ENCODE measurements at regions not wholly inside any gene's neighbourhood (a gene's known extent, or its start where the extent isn't known, plus 50 kb on each side); places are given as distances from the start of the nearest gene placed in this dataset.

DNA sequence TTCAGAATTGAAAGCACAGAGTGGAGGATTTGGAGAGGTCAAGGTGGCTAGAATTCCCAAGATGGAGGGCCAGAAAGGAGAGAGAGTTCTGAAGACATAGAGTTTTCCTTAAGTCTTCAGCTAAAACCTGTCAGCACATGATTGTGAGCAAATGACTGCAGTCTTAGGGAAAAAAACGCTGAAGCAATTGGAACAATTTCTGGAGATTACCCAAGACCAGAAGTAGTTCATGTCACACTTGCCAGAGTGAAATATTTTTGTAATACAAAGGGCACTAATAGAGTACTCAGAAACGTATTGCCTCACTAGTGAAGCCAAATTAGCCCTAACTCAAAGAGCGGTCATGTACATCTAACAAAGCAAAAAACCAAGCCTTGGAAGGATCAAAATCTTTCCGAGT lies 541.3 kb upstream of the MARCKS start:
- no peaks in the 10 kb centered on the region for H3K27me3 Mint-ChIP-seq
- H3K27ac Mint-ChIP-seq (ENCODE audit: low read depth): no peak overlapping the region
- no peak overlapping the region for H3K4me3 Mint-ChIP-seq
- DNase-seq (ENCODE audit: low spot score in 2 of 2) (no peak), ATAC-seq (replicated peaks; ENCODE audit: extremely low read depth, poor library complexity, severe bottlenecking) (no peak)
- H3K36me3 Mint-ChIP-seq (ENCODE audit: insufficient read depth): no peaks in the 10 kb centered on the region
- H3K9me3 Mint-ChIP-seq: peaks cover 14% of the 10 kb centered on the region
- H3K4me1 Mint-ChIP-seq: no peaks in the 10 kb centered on the region

DNA sequence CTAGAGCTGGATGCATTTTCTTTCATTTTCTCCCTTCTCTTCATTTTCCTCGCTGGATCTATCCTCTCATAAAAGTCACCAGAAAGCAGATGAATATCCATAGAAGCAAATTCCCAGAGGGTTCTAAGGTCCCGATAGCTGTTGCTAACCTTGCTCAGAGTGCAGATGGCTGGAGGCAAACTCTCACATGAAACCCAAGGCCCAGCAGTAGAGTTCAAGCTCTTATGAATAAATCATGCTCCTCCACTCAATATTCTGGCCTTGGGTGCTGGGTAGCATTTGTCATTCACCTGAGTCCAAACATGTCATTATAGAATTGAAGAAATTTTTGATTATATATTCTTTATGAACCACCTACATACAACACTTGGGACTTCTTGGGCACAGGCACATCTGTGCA lies 539.7 kb upstream of the MARCKS start:
- no peaks in the 10 kb centered on the region for H3K27me3 Mint-ChIP-seq
- peaks cover 17% of the 10 kb centered on the region for H3K9me3 Mint-ChIP-seq
- no peaks in the 10 kb centered on the region for H3K36me3 Mint-ChIP-seq (ENCODE audit: insufficient read depth)
- no peak for DNase-seq (ENCODE audit: low spot score in 2 of 2)
- H3K4me1 Mint-ChIP-seq: no peaks in the 10 kb centered on the region
- no peak overlapping the region for H3K27ac Mint-ChIP-seq (ENCODE audit: low read depth)
- H3K4me3 Mint-ChIP-seq: no peak overlapping the region
- ATAC-seq (replicated peaks; ENCODE audit: extremely low read depth, poor library complexity, severe bottlenecking): no peak

GRCh38 chr6:113317891-113318574 lies 539.1 kb upstream of the MARCKS start:
- Mint-ChIP-seq H3K4me1 (no peaks in the 10 kb centered on the region), H3K27me3 (no peaks in the 10 kb centered on the region), H3K27ac (ENCODE audit: low read depth) (no peak overlapping the region), H3K4me3 (no peak overlapping the region), H3K36me3 (ENCODE audit: insufficient read depth) (no peaks in the 10 kb centered on the region), H3K9me3 (peaks cover 20% of the 10 kb centered on the region)
- ATAC-seq (replicated peaks; ENCODE audit: extremely low read depth, poor library complexity, severe bottlenecking) (no peak), DNase-seq (ENCODE audit: low spot score in 2 of 2) (no peak)

- H3K4me3 Mint-ChIP-seq: no peak overlapping the region
- no peaks in the 10 kb centered on the region for H3K4me1 Mint-ChIP-seq
- DNase-seq (ENCODE audit: low spot score in 2 of 2) (no peak), ATAC-seq (replicated peaks; ENCODE audit: extremely low read depth, poor library complexity, severe bottlenecking) (no peak)
- H3K27ac Mint-ChIP-seq (ENCODE audit: low read depth): no peak overlapping the region
- H3K36me3 Mint-ChIP-seq (ENCODE audit: insufficient read depth): no peaks in the 10 kb centered on the region
- H3K27me3 Mint-ChIP-seq: no peaks in the 10 kb centered on the region
- peaks cover 20% of the 10 kb centered on the region for H3K9me3 Mint-ChIP-seq
These were observed 538.6 kb upstream of the MARCKS start for GRCh38 chr6:113318575-113318917.

DNA sequence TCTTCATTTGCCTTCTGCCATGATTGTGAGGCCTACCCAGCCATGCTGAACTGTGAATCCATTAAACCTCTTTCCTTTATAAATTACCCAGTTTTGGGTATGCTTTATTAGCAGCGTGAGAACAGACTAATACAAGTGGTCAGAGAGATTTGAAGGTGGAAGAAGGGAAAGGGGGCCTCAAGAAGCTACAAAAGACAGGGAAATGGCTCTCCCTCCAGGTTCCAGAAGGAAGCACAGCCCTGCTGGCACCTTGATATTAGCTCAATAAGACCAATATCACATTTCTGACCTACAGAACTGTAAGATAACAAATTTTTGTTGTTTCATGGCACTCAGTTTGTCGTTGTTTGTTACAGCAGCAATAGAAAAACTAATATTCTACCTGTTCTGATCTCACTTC lies 536.5 kb upstream of the MARCKS start:
- Mint-ChIP-seq H3K4me3 (no peak overlapping the region), H3K9me3 (peaks cover 11% of the 10 kb centered on the region), H3K27me3 (no peaks in the 10 kb centered on the region), H3K4me1 (no peaks in the 10 kb centered on the region), H3K36me3 (ENCODE audit: insufficient read depth) (no peaks in the 10 kb centered on the region), H3K27ac (ENCODE audit: low read depth) (no peak overlapping the region)
- DNase-seq (ENCODE audit: low spot score in 2 of 2) (no peak), ATAC-seq (replicated peaks; ENCODE audit: extremely low read depth, poor library complexity, severe bottlenecking) (no peak)

- peaks cover 6% of the 10 kb centered on the region for H3K9me3 Mint-ChIP-seq
- no peaks in the 10 kb centered on the region for H3K4me1 Mint-ChIP-seq
- peaks cover 2% of the 10 kb centered on the region for H3K36me3 Mint-ChIP-seq (ENCODE audit: insufficient read depth)
- no peaks in the 10 kb centered on the region for H3K27me3 Mint-ChIP-seq
- H3K4me3 Mint-ChIP-seq: no peak overlapping the region
- no peak overlapping the region for H3K27ac Mint-ChIP-seq (ENCODE audit: low read depth)
- no peak for ATAC-seq (replicated peaks; ENCODE audit: extremely low read depth, poor library complexity, severe bottlenecking)
- no peak for DNase-seq (ENCODE audit: low spot score in 2 of 2)
These were observed 530.4 kb upstream of the MARCKS start for GRCh38 chr6:113326781-113327180.

DNA sequence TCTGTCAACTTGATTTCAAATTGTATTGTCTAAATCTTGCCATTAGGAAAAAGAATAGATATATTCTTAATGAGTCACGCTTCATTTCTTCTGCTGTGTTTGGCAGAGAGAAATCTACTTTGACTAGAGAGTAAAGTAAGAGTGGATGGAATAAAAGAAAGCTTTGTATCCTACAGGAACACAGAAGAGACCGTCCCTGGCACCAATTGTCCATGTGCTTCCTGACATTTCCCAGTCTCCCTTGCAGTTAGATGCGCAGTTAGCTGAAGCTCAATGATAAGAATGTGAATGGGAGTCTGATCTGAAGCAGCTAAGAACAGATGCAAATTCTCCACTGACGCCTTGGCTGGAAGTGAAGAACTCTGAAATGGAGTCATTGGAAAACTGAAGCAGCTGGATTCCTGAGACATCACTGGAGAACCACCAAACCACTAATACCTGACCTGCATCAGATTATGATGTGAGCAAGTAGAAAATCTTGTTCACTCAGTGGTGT lies 528.2 kb upstream of the MARCKS start:
- no peak for DNase-seq (ENCODE audit: low spot score in 2 of 2)
- Mint-ChIP-seq H3K27me3 (no peaks in the 10 kb centered on the region), H3K36me3 (ENCODE audit: insufficient read depth) (peaks cover 2% of the 10 kb centered on the region), H3K4me3 (no peak overlapping the region), H3K4me1 (no peaks in the 10 kb centered on the region), H3K27ac (ENCODE audit: low read depth) (no peak overlapping the region), H3K9me3 (peaks cover 9% of the 10 kb centered on the region)
- ATAC-seq (replicated peaks; ENCODE audit: extremely low read depth, poor library complexity, severe bottlenecking): no peak

DNA sequence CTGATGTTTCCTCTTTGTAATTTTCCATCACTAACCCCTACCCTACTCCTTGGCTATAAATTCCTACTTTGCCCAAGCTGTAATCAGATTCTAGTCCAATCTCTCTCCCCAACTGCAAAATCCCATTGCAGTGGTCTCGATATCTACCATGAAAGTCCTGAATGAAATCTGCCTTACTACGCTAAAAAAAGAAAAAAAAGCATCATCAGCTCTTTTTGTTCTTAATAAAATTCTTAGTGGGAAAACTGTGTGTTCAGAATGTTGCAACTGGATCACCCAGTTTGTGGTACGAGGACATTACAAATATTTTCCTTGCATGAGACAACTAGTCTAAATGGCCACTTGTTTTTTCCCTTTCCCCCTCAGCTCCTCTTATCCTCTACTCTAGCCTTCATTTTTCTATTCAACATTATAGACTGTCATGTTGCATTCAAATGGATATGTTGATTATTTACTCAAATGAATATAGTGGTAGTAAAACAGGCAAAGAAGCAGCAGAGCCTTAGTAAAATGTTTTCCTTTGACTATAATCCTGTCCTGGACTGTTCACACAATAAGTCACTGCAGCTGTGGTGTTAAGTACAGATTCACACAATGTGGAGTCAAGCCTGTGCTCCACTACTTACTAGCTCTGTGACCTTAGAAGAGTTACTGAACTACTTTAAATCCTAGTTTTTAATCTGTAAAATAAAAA lies 527.1 kb upstream of the MARCKS start:
- H3K36me3 Mint-ChIP-seq (ENCODE audit: insufficient read depth): peaks cover 2% of the 10 kb centered on the region
- no peaks in the 10 kb centered on the region for H3K27me3 Mint-ChIP-seq
- peaks cover 9% of the 10 kb centered on the region for H3K9me3 Mint-ChIP-seq
- H3K4me1 Mint-ChIP-seq: no peaks in the 10 kb centered on the region
- no peak overlapping the region for H3K4me3 Mint-ChIP-seq
- no peak for ATAC-seq (replicated peaks; ENCODE audit: extremely low read depth, poor library complexity, severe bottlenecking)
- H3K27ac Mint-ChIP-seq (ENCODE audit: low read depth): no peak overlapping the region
- DNase-seq (ENCODE audit: low spot score in 2 of 2): no peak

GRCh38 chr6:113330636-113330946 lies 526.6 kb upstream of the MARCKS start:
- ATAC-seq (replicated peaks; ENCODE audit: extremely low read depth, poor library complexity, severe bottlenecking) (no peak), DNase-seq (ENCODE audit: low spot score in 2 of 2) (no peak)
- peaks cover 9% of the 10 kb centered on the region for H3K9me3 Mint-ChIP-seq
- peaks cover 2% of the 10 kb centered on the region for H3K36me3 Mint-ChIP-seq (ENCODE audit: insufficient read depth)
- no peaks in the 10 kb centered on the region for H3K27me3 Mint-ChIP-seq
- H3K4me3 Mint-ChIP-seq: no peak overlapping the region
- H3K27ac Mint-ChIP-seq (ENCODE audit: low read depth): no peak overlapping the region
- H3K4me1 Mint-ChIP-seq: no peaks in the 10 kb centered on the region

DNA sequence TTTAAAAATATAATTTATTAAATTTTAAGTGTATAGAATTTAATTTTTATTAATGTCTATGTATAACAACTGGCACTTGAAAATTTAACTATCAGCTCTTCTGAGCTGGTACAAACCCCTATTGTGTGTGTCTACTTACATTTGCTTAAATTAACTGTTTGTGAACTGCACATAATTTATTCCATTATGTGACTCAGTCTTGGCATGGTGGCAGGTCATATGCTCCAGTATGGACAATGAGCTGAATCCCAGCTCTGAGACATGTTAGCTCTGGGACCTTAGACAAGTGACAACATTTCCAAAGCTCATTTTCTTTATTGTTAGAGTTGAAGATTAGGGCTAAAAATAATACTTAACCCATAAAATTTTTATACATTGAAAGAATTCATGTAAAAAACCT lies 526.1 kb upstream of the MARCKS start:
- H3K9me3 Mint-ChIP-seq: peaks cover 9% of the 10 kb centered on the region
- no peak for ATAC-seq (replicated peaks; ENCODE audit: extremely low read depth, poor library complexity, severe bottlenecking)
- peaks cover 2% of the 10 kb centered on the region for H3K36me3 Mint-ChIP-seq (ENCODE audit: insufficient read depth)
- H3K27ac Mint-ChIP-seq (ENCODE audit: low read depth): no peak overlapping the region
- no peak overlapping the region for H3K4me3 Mint-ChIP-seq
- H3K4me1 Mint-ChIP-seq: no peaks in the 10 kb centered on the region
- H3K27me3 Mint-ChIP-seq: no peaks in the 10 kb centered on the region
- no peak for DNase-seq (ENCODE audit: low spot score in 2 of 2)

DNA sequence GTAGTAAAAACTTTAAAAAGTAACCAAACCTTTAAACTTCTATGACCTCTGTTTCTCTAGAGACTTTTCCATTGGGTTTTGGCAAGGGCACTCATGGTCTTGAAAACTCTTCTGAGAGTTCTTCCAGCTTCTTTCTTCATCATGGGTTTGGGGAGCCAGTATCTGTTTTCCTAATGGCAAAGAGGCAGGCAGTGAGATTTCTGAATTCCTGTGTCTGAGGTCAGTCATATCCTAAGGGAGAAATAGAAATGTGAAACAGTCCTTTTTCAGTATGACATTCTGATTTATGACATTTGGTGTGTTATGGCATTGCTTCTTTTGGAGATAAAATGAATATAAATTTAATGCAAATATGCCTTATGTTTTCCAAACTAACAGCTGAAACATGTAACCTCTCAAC lies 518.5 kb upstream of the MARCKS start:
- Mint-ChIP-seq H3K4me1 (no peaks in the 10 kb centered on the region), H3K4me3 (no peak overlapping the region), H3K9me3 (peaks cover 7% of the 10 kb centered on the region), H3K27me3 (no peaks in the 10 kb centered on the region), H3K27ac (ENCODE audit: low read depth) (no peak overlapping the region), H3K36me3 (ENCODE audit: insufficient read depth) (no peaks in the 10 kb centered on the region)
- DNase-seq (ENCODE audit: low spot score in 2 of 2): no peak
- no peak for ATAC-seq (replicated peaks; ENCODE audit: extremely low read depth, poor library complexity, severe bottlenecking)

GRCh38 chr6:113339209-113339608 lies 517.9 kb upstream of the MARCKS start:
- no peak overlapping the region for H3K27ac Mint-ChIP-seq (ENCODE audit: low read depth)
- no peaks in the 10 kb centered on the region for H3K4me1 Mint-ChIP-seq
- no peaks in the 10 kb centered on the region for H3K27me3 Mint-ChIP-seq
- peaks cover 4% of the 10 kb centered on the region for H3K9me3 Mint-ChIP-seq
- H3K4me3 Mint-ChIP-seq: no peak overlapping the region
- ATAC-seq (replicated peaks; ENCODE audit: extremely low read depth, poor library complexity, severe bottlenecking) (no peak), DNase-seq (ENCODE audit: low spot score in 2 of 2) (no peak)
- H3K36me3 Mint-ChIP-seq (ENCODE audit: insufficient read depth): no peaks in the 10 kb centered on the region

DNA sequence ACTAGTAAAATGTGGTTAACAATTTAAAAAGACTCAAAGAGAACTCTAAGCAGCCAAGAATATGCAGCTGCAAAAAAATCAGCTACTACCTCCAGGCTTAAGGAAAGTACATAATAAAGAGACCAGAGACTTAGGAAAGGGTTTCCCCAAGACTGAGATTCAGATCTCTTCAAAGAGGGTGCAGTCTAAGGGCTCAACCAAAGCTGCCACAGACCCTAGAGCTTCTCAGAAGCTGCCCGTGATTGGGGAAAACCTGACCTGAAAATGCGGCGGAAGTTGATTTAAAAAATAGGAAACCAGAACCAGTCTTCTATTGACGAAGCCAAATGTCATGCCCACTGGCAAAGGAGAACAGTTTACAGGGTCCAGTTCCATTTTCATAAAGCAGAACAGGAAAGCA lies 516.8 kb upstream of the MARCKS start:
- Mint-ChIP-seq H3K27ac (ENCODE audit: low read depth) (no peak overlapping the region), H3K36me3 (ENCODE audit: insufficient read depth) (no peaks in the 10 kb centered on the region), H3K27me3 (no peaks in the 10 kb centered on the region), H3K9me3 (peaks cover 4% of the 10 kb centered on the region), H3K4me1 (no peaks in the 10 kb centered on the region), H3K4me3 (no peak overlapping the region)
- ATAC-seq (replicated peaks; ENCODE audit: extremely low read depth, poor library complexity, severe bottlenecking) (no peak), DNase-seq (ENCODE audit: low spot score in 2 of 2) (no peak)

Measured in central memory CD8-positive, alpha-beta T cell (primary cell).